ENCODE measurements at regions not wholly inside any gene's neighbourhood (a gene's known extent, or its start where the extent isn't known, plus 50 kb on each side); places are given as distances from the start of the nearest gene placed in this dataset.
A peak's percentile ranks its signal among the peaks of the same experiment; 100 is the strongest.

GRCh38 chr3:139794469-139795265 lies 116.9 kb upstream of the NMNAT3 start:
- no peak for DNase-seq (ENCODE audit: extremely low read depth in 1 of 11, low read depth in 9 of 11, low spot score in 4 of 11)

GRCh38 chr3:139793408-139793807 lies 115.6 kb upstream of the NMNAT3 start:
- no peak for DNase-seq (ENCODE audit: extremely low read depth in 1 of 11, low read depth in 9 of 11, low spot score in 4 of 11)

GRCh38 chr3:139780593-139780992 lies 102.8 kb upstream of the NMNAT3 start:
- DNase-seq (ENCODE audit: extremely low read depth in 1 of 11, low read depth in 9 of 11, low spot score in 4 of 11): peak in 3 of 11 donors; percentile 17 to 26 (median 24)

- DNase-seq (ENCODE audit: extremely low read depth in 1 of 11, low read depth in 9 of 11, low spot score in 4 of 11): no peak
Measured at GRCh38 chr3:139778682-139779233, 101.0 kb upstream of the NMNAT3 start.

GRCh38 chr3:139774560-139775302 lies 97.0 kb upstream of the NMNAT3 start:
- DNase-seq (ENCODE audit: extremely low read depth in 1 of 11, low read depth in 9 of 11, low spot score in 4 of 11): peak in 5 of 11 donors; percentile 6 to 30 (median 9)

- DNase-seq (ENCODE audit: extremely low read depth in 1 of 11, low read depth in 9 of 11, low spot score in 4 of 11): no peak
Measured at GRCh38 chr3:139772539-139773500, 95.0 kb upstream of the NMNAT3 start.

GRCh38 chr3:139771331-139771730 lies 93.6 kb upstream of the NMNAT3 start:
- no peak for DNase-seq (ENCODE audit: extremely low read depth in 1 of 11, low read depth in 9 of 11, low spot score in 4 of 11)

GRCh38 chr3:139770577-139770976 lies 92.8 kb upstream of the NMNAT3 start:
- DNase-seq (ENCODE audit: extremely low read depth in 1 of 11, low read depth in 9 of 11, low spot score in 4 of 11): no peak

GRCh38 chr3:139769796-139770195 lies 92.0 kb upstream of the NMNAT3 start:
- no peak for DNase-seq (ENCODE audit: extremely low read depth in 1 of 11, low read depth in 9 of 11, low spot score in 4 of 11)

- no peak for DNase-seq (ENCODE audit: extremely low read depth in 1 of 11, low read depth in 9 of 11, low spot score in 4 of 11)
Measured at GRCh38 chr3:139764936-139765335, 87.2 kb upstream of the NMNAT3 start.

- no peak for DNase-seq (ENCODE audit: extremely low read depth in 1 of 11, low read depth in 9 of 11, low spot score in 4 of 11)
Measured at GRCh38 chr3:139764069-139764905, 86.5 kb upstream of the NMNAT3 start.

GRCh38 chr3:139762302-139762701 lies 84.5 kb upstream of the NMNAT3 start:
- DNase-seq (ENCODE audit: extremely low read depth in 1 of 11, low read depth in 9 of 11, low spot score in 4 of 11): no peak

GRCh38 chr3:139759470-139759869 lies 81.7 kb upstream of the NMNAT3 start:
- DNase-seq (ENCODE audit: extremely low read depth in 1 of 11, low read depth in 9 of 11, low spot score in 4 of 11): no peak

- no peak for DNase-seq (ENCODE audit: extremely low read depth in 1 of 11, low read depth in 9 of 11, low spot score in 4 of 11)
Measured at GRCh38 chr3:139758654-139759291, 81.0 kb upstream of the NMNAT3 start.

- no peak for DNase-seq (ENCODE audit: extremely low read depth in 1 of 11, low read depth in 9 of 11, low spot score in 4 of 11)
Measured at GRCh38 chr3:139757448-139758030, 79.8 kb upstream of the NMNAT3 start.

- no peak for DNase-seq (ENCODE audit: extremely low read depth in 1 of 11, low read depth in 9 of 11, low spot score in 4 of 11)
Measured at GRCh38 chr3:139756529-139757103, 78.8 kb upstream of the NMNAT3 start.

GRCh38 chr3:139755551-139755950 lies 77.8 kb upstream of the NMNAT3 start:
- DNase-seq (ENCODE audit: extremely low read depth in 1 of 11, low read depth in 9 of 11, low spot score in 4 of 11): no peak
